ENCODE measurements at regions not wholly inside any gene's neighbourhood (a gene's known extent, or its start where the extent isn't known, plus 50 kb on each side); places are given as distances from the start of the nearest gene placed in this dataset.

DNA sequence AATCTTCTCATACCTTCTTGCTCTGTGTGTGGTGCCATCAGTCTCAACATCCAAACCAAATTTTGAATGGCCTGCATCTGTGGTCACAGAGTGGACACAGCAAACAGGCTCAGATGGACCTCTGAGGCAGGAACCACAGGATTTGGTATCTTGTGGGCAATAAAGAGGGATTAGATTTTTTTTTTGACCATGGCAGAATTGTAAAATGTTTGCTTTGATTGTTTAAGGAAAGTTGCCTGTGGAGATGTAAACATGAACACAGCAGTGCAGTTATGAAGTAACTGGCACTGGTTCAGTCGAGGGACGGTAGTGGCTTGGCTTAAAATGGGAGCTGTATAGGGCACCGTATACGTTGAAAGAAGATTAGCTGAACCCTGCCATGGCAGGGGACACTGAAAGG lies 464.7 kb downstream of the SH2D4B start:
- intact Hi-C loops (cut with micrococcal nuclease) = no loop called here
- TF ChIP-seq, protein P1, sequence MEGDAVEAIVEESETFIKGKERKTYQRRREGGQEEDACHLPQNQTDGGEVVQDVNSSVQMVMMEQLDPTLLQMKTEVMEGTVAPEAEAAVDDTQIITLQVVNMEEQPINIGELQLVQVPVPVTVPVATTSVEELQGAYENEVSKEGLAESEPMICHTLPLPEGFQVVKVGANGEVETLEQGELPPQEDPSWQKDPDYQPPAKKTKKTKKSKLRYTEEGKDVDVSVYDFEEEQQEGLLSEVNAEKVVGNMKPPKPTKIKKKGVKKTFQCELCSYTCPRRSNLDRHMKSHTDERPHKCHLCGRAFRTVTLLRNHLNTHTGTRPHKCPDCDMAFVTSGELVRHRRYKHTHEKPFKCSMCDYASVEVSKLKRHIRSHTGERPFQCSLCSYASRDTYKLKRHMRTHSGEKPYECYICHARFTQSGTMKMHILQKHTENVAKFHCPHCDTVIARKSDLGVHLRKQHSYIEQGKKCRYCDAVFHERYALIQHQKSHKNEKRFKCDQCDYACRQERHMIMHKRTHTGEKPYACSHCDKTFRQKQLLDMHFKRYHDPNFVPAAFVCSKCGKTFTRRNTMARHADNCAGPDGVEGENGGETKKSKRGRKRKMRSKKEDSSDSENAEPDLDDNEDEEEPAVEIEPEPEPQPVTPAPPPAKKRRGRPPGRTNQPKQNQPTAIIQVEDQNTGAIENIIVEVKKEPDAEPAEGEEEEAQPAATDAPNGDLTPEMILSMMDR (conservative IDR thresholded peaks at IDR 0.05; ENCODE audit: low read depth, low read length) = no peak
- no peak for TF ChIP-seq RFX5 (IDR thresholded peaks at IDR 0.05; ENCODE audit: low read depth, low read length)
- no peak for TF ChIP-seq NFE2L2 (IDR thresholded peaks at IDR 0.05; ENCODE audit: low read depth, low read length)
- TF ChIP-seq MAFK (IDR thresholded peaks at IDR 0.05; ENCODE audit: low read depth, low read length) = no peak
- no peak for TF ChIP-seq MXI1 (IDR thresholded peaks at IDR 0.05; ENCODE audit: borderline replicate concordance, low read depth, low read length)
- no peak for TF ChIP-seq POLR2A (IDR thresholded peaks at IDR 0.05; ENCODE audit: low read depth, low read length)
- TF ChIP-seq, protein P2, sequence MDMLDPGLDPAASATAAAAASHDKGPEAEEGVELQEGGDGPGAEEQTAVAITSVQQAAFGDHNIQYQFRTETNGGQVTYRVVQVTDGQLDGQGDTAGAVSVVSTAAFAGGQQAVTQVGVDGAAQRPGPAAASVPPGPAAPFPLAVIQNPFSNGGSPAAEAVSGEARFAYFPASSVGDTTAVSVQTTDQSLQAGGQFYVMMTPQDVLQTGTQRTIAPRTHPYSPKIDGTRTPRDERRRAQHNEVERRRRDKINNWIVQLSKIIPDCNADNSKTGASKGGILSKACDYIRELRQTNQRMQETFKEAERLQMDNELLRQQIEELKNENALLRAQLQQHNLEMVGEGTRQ (IDR thresholded peaks at IDR 0.05; ENCODE audit: low read depth, low read length) = no peak
- TF ChIP-seq CEBPB (IDR thresholded peaks at IDR 0.05; ENCODE audit: low read depth, low read length) = no peak
- TF ChIP-seq CHD1 (IDR thresholded peaks at IDR 0.05; ENCODE audit: low read depth, low read length) = no peak
- no peak for TF ChIP-seq RAD21 (IDR thresholded peaks at IDR 0.05; ENCODE audit: low read length)
- TF ChIP-seq FOS (IDR thresholded peaks at IDR 0.05; ENCODE audit: low read depth, low read length) = no peak
- no peak for TF ChIP-seq MAZ (IDR thresholded peaks at IDR 0.05; ENCODE audit: borderline replicate concordance, low read depth, low read length)
- no peak for TF ChIP-seq BHLHE40 (IDR thresholded peaks at IDR 0.05; ENCODE audit: low read depth, low read length)
- Histone ChIP-seq H3K9ac (ENCODE audit: low read depth, low read length) (no peak overlapping the region), H2BK5ac (ENCODE audit: low read depth, low read length, poor library complexity, severe bottlenecking) (no peak overlapping the region), H3K36me3 (ENCODE audit: control insufficient read depth, insufficient read depth, low read length) (no peaks in the 10 kb centered on the region), H3K9me1 (ENCODE audit: insufficient read depth, low read length) (no peaks in the 10 kb centered on the region), H3K14ac (replicated peaks; ENCODE audit: low read depth, low read length) (no peak overlapping the region), H2AK5ac (ENCODE audit: low read depth, low read length) (no peak overlapping the region), H4K91ac (ENCODE audit: insufficient read depth, low read depth, low read length) (no peak overlapping the region), H2AK9ac (replicated peaks; ENCODE audit: low read depth, low read length, poor library complexity) (no peak overlapping the region), H3K23ac (ENCODE audit: low read depth, low read length) (no peak overlapping the region), H2AFZ (replicated peaks; ENCODE audit: low read length, poor library complexity) (no peak overlapping the region), H3K56ac (ENCODE audit: extremely low read depth, insufficient read depth, low read length) (no peak overlapping the region), H3K9me3 (ENCODE audit: control insufficient read depth, insufficient read depth, low read length) (peaks cover 8% of the 10 kb centered on the region), H3K79me1 (ENCODE audit: low read depth in 1 of 2, low read length in 2 of 2) (no peaks in the 10 kb centered on the region), H4K20me1 (ENCODE audit: insufficient read depth, low read length) (no peaks in the 10 kb centered on the region), H3K4me3 (ENCODE audit: insufficient read depth, low read depth, low read length) (no peak overlapping the region), H3K4me2 (ENCODE audit: low read depth, low read length) (no peak overlapping the region), H4K8ac (ENCODE audit: low read depth in 2 of 2, low read length in 2 of 2) (no peak overlapping the region), H2BK15ac (ENCODE audit: low read depth, low read length) (no peak overlapping the region), H3K4me1 (ENCODE audit: control insufficient read depth, insufficient read depth, low read length) (no peaks in the 10 kb centered on the region), H4K5ac (ENCODE audit: low read depth, low read length) (no peak overlapping the region), H3K27me3 (ENCODE audit: control insufficient read depth, insufficient read depth, low read length) (no peaks in the 10 kb centered on the region), H3K4ac (ENCODE audit: low read depth, low read length) (no peak overlapping the region), H2BK20ac (ENCODE audit: low read depth, low read length) (no peak overlapping the region), H3K18ac (ENCODE audit: low read depth, low read length) (no peak overlapping the region), H3K27ac (ENCODE audit: insufficient read depth, low read length) (no peak overlapping the region), H2BK120ac (ENCODE audit: low read depth, low read length) (no peak overlapping the region)
- POLR2A ChIA-PET (ENCODE audit: unreplicated experiment) = no interaction called here
- in situ Hi-C loops (cut with MboI; ENCODE audit: low sequenced_read_pairs) = no loop called here
- dilution Hi-C loops (cut with HindIII; ENCODE audit: low sequenced_read_pairs, unreplicated experiment) = no loop called here
- CTCF ChIA-PET = no interaction called here
- DNase-seq (no peak), ATAC-seq (ENCODE audit: low read depth) (no peak)
- WGBS, 2 experiments (ENCODE audit: extremely low coverage in 2 of 2, insufficient read length in 1 of 2) = no CpG with 5 or more reads among the region's 4 CpGs
- no TSS peak for BruUV-seq (replicated peaks)

All from IMR-90 (cell line).